A549 (cell line): ENCODE measurements at regions not wholly inside any gene's neighbourhood (a gene's known extent, or its start where the extent isn't known, plus 50 kb on each side); places are given as distances from the start of the nearest gene placed in this dataset.
"Not testable (repeated sequence)": the region's sequence is repeated elsewhere in the genome, so short reads cannot be mapped to it uniquely, and the experiment has no call there.

ENCODE experiments used
- CTCF ChIP-seq: fragments of >200 bp; sonication (Bioruptor Twin); formaldehyde crosslinking; IDR thresholded peaks from 3 replicates; pipeline ENCODE4 v1.5.1; 2016
- EHMT2 ChIP-seq: fragments of 200-600 bp; sonication (generic); IDR thresholded peaks from 2 replicates; pipeline ENCODE4 v1.6.1; 2016; ENCODE audit warnings: antibody characterized with exemption, low read depth, mild to moderate bottlenecking, moderate library complexity
- HDAC2 ChIP-seq: fragments of 200-600 bp; sonication (generic); IDR thresholded peaks from 2 replicates; pipeline ENCODE4 v1.6.1; 2016
- POLR2A ChIP-seq: IDR thresholded peaks from 2 replicates; pipeline ENCODE4 v1.6.1; 2012; ENCODE audit warnings: mild to moderate bottlenecking, low read length
- REST ChIP-seq: fragments of 200-600 bp; sonication (generic); IDR thresholded peaks from 2 replicates; pipeline ENCODE4 v1.6.1; 2016; ENCODE audit warnings: antibody characterized with exemption, mild to moderate bottlenecking, moderate library complexity
- RNF2 ChIP-seq: fragments of 200-600 bp; sonication (generic); IDR thresholded peaks from 2 replicates; pipeline ENCODE4 v1.6.1; 2016; ENCODE audit warnings: low read depth, mild to moderate bottlenecking, antibody characterized with exemption, moderate library complexity, borderline replicate concordance
- USF2 ChIP-seq: fragments of 450-650 bp; IDR thresholded peaks from 2 replicates; pipeline ENCODE4 v1.6.1; 2014; ENCODE audit warnings: antibody characterized with exemption

- TF ChIP-seq CTCF, POLR2A, EHMT2, REST, RNF2, USF2, HDAC2: not testable (repeated sequence)
Measured at GRCh38 chr18:8913606-8914403, 188.7 kb upstream of the NDUFV2 start.
